Keratinocyte (primary cell): ENCODE measurements at regions not wholly inside any gene's neighbourhood (a gene's known extent, or its start where the extent isn't known, plus 50 kb on each side); places are given as distances from the start of the nearest gene placed in this dataset.

Experiments
- DNase-seq: peaks from one replicate; pipeline ENCODE4 v3.0.0-alpha.2; 2011; ENCODE audit warnings: low read depth, missing footprints, low spot score
- FAIRE-seq: peaks from 2 replicates; lab custom pipeline; 2011; peaks lifted over from hg19 to GRCh38; lab: Jason Lieb, UNC
- H2AFZ ChIP-seq: 2 replicates; pipeline ENCODE4 v1.6.0; 2012; ENCODE audit warnings: low read length, control low read depth, inconsistent platforms; ENCODE audit not compliant: control insufficient read depth
- H3K27ac ChIP-seq: 2 replicates; pipeline ENCODE4 v1.5.1; 2011; ENCODE audit warnings: low read length; ENCODE audit not compliant: control insufficient read depth, insufficient read depth
- H3K27me3 ChIP-seq: 3 replicates; pipeline ENCODE4 v1.6.0; 2011; ENCODE audit warnings: low read length; ENCODE audit not compliant: control insufficient read depth, insufficient read depth; ENCODE audit errors: extremely low read depth
- H3K36me3 ChIP-seq, 2 experiments: 2 replicates in 1 of 2; 3 replicates in 1 of 2; pipeline ENCODE4 v1.5.1; 2011; ENCODE audit warnings: low read length in 2 of 2, mild to moderate bottlenecking in 1 of 2; ENCODE audit not compliant: control insufficient read depth in 2 of 2, insufficient read depth in 2 of 2; ENCODE audit errors: extremely low read depth in 1 of 2
- H3K4me1 ChIP-seq: 3 replicates; pipeline ENCODE4 v1.5.1; 2011; ENCODE audit warnings: low read length; ENCODE audit not compliant: control insufficient read depth, insufficient read depth; ENCODE audit errors: extremely low read depth
- H3K4me2 ChIP-seq: 3 replicates; pipeline ENCODE4 v1.6.0; 2011; ENCODE audit warnings: low read depth, low read length; ENCODE audit not compliant: control insufficient read depth, insufficient read depth; ENCODE audit errors: extremely low read depth
- H3K4me3 ChIP-seq, 3 experiments: fragments of 200-600 bp in 1 of 3; sonication (generic) in 1 of 3; 2 replicates in 2 of 3; 3 replicates in 1 of 3; pipeline ENCODE4 v1.5.1; 2011 to 2016; ENCODE audit warnings: low read length in 3 of 3, mild to moderate bottlenecking in 3 of 3, control low read depth in 2 of 3, inconsistent platforms in 1 of 3, low read depth in 1 of 3, mixed read lengths in 1 of 3, mixed run types in 1 of 3, moderate library complexity in 1 of 3; ENCODE audit not compliant: control insufficient read depth in 2 of 3, insufficient read depth in 2 of 3; ENCODE audit errors: extremely low read depth in 1 of 3
- H3K79me2 ChIP-seq: 2 replicates; pipeline ENCODE4 v1.6.0; 2012; ENCODE audit warnings: low read length; ENCODE audit not compliant: control insufficient read depth, insufficient read depth
- H3K9ac ChIP-seq: 3 replicates; pipeline ENCODE4 v1.6.0; 2011; ENCODE audit warnings: low read length; ENCODE audit not compliant: control insufficient read depth, insufficient read depth; ENCODE audit errors: extremely low read depth
- H3K9me1 ChIP-seq: 3 replicates; pipeline ENCODE4 v1.6.0; 2011; ENCODE audit warnings: low read length; ENCODE audit not compliant: control insufficient read depth, insufficient read depth; ENCODE audit errors: extremely low read depth
- H3K9me3 ChIP-seq: 2 replicates; pipeline ENCODE4 v1.5.1; 2012; ENCODE audit warnings: low read depth, low read length; ENCODE audit not compliant: control insufficient read depth
- H4K20me1 ChIP-seq: 3 replicates; pipeline ENCODE4 v1.6.0; 2011; ENCODE audit warnings: low read length; ENCODE audit not compliant: control insufficient read depth, insufficient read depth; ENCODE audit errors: extremely low read depth
- EZH2 ChIP-seq: IDR thresholded peaks from one replicate; pipeline ENCODE4 v1.6.1; 2012; ENCODE audit warnings: inconsistent platforms, mild to moderate bottlenecking, low read length, moderate library complexity
- dilution Hi-C: fragments of 300-500 bp; cut with MboI; formaldehyde crosslinking; loops from one replicate; pipeline ENCODE4 v1.7.0; 2020; ENCODE audit warnings: low sequenced_read_pairs; ENCODE audit not compliant: extremely low pct_ligation_motif_present
- TF ChIP-seq, protein P1 (sequence below), 3 experiments: IDR thresholded peaks in 1 of 3; conservative IDR thresholded peaks in 1 of 3; optimal IDR thresholded peaks in 1 of 3; 2 replicates in 2 of 3; 3 replicates in 1 of 3; pipeline versions ENCODE3 to v1.5.1; 2011; ENCODE audit warnings: low read length in 3 of 3, mild to moderate bottlenecking in 3 of 3, moderate library complexity in 2 of 3, control low read depth in 1 of 3, inconsistent platforms in 1 of 3; ENCODE audit not compliant: insufficient read depth in 2 of 3; ENCODE audit errors: extremely low read depth in 1 of 3

DNA sequence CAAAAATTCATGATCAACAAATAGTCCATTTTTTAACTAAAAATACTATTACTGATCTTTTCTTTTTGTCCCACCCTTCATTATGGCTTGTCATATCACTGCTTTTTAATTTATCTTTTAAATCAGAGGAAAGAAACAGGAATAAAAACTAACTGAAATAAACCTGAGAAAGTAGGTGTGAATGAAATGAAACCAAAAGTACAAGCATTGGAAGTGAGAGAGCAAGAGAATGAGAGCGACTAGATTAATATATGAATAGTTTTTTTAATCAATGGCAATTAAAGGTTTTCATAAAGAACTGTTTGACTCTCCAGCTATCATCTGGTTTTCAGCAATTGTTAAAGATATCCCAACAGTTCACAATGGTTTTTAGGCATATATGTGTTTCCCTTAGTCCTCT, 137.8 kb downstream of the SPAG6 start:
- Histone ChIP-seq H3K36me3 (no peaks in the 10 kb centered on the region), H3K27ac (no peak overlapping the region), H3K4me2 (no peak overlapping the region), H3K4me3 (no peak overlapping the region), H3K9me1 (no peaks in the 10 kb centered on the region), H4K20me1 (no peaks in the 10 kb centered on the region), H3K27me3 (peaks cover 6% of the 10 kb centered on the region), H3K9me3 (no peaks in the 10 kb centered on the region), H2AFZ (no peak overlapping the region), H3K79me2 (no peaks in the 10 kb centered on the region), H3K4me1 (no peaks in the 10 kb centered on the region), H3K9ac (no peak overlapping the region)
- no peak for FAIRE-seq
- no peak for TF ChIP-seq EZH2
- TF ChIP-seq, protein P1, sequence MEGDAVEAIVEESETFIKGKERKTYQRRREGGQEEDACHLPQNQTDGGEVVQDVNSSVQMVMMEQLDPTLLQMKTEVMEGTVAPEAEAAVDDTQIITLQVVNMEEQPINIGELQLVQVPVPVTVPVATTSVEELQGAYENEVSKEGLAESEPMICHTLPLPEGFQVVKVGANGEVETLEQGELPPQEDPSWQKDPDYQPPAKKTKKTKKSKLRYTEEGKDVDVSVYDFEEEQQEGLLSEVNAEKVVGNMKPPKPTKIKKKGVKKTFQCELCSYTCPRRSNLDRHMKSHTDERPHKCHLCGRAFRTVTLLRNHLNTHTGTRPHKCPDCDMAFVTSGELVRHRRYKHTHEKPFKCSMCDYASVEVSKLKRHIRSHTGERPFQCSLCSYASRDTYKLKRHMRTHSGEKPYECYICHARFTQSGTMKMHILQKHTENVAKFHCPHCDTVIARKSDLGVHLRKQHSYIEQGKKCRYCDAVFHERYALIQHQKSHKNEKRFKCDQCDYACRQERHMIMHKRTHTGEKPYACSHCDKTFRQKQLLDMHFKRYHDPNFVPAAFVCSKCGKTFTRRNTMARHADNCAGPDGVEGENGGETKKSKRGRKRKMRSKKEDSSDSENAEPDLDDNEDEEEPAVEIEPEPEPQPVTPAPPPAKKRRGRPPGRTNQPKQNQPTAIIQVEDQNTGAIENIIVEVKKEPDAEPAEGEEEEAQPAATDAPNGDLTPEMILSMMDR (optimal IDR thresholded peaks at IDR 0.05 in 1 of 3, IDR thresholded peaks at IDR 0.05 in 1 of 3, conservative IDR thresholded peaks at IDR 0.05 in 1 of 3; ENCODE audit: extremely low read depth in 1 of 3, insufficient read depth in 2 of 3, low read length in 3 of 3), result no peak
- DNase-seq, result no peak
- dilution Hi-C loops, result no loop called here
